Choroid plexus epithelial cell (primary cell): ENCODE measurements at regions not wholly inside any gene's neighbourhood (a gene's known extent, or its start where the extent isn't known, plus 50 kb on each side); places are given as distances from the start of the nearest gene placed in this dataset.

Experiments
- DNase-seq: peaks from one replicate; pipeline ENCODE4 v3.0.0-alpha.2; 2010; ENCODE audit warnings: low read depth
- H3K4me3 ChIP-seq: 2 replicates; pipeline ENCODE4 v1.5.1; 2011; ENCODE audit warnings: low read depth, mild to moderate bottlenecking, control low read depth, low read length, moderate library complexity
- CTCF ChIP-seq: conservative IDR thresholded peaks from 2 replicates; pipeline ENCODE4 v1.5.1; 2011; ENCODE audit warnings: low read depth, mild to moderate bottlenecking, control low read depth, inconsistent platforms, low read length, moderate library complexity

DNA sequence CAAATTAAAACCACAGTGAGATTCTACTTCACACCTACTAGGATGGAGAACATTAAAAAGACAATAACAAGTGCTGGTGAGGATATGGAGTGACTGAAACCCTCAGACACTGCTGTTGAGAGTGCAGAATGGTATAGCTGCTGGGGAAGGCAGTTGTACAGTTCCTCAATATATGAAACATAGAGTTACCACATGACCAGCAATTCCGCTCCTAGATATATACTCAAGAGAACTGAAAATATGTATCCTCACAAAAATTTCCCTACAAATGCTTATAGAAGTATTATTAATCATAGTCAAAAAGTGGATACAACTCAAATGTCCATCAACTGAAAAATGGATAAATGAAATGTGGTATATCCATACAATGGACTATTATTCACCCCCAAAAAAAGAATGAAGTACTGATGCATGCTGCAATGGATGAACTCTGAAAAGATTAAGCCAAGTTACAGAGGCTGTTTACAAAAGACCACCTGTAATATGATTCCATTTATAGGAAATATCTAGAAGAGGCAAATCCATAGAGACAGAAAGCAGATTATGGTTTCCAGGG, 164.7 kb upstream of the IGF1R start:
- TF ChIP-seq CTCF, result no peak
- H3K4me3 ChIP-seq, result no peak overlapping the region
- no peak for DNase-seq

GRCh38 chr15:98484914-98485313, 163.4 kb upstream of the IGF1R start:
- no peak overlapping the region for H3K4me3 ChIP-seq
- no peak for DNase-seq
- no peak for TF ChIP-seq CTCF

DNA sequence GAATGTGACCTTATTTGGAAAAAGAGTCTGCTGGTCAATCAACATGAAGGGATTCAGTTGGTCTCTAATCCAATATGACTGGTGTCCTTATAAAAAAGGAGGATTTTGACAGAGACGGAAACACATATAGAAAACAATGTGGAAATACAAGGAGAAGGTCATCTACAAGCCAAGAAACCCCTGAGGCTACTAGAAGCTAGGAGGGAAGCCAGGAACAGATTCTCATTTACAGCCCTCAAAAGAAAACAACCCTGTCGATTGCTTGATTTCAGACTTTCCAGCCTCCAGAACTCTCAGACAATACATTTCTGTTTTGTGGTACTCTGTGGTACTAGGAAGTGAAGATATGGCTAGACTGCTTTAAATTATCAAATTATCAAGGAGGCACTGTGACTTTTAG, 162.9 kb upstream of the IGF1R start:
- no peak overlapping the region for H3K4me3 ChIP-seq
- DNase-seq, result no peak
- TF ChIP-seq CTCF, result no peak

- no peak overlapping the region for H3K4me3 ChIP-seq
- TF ChIP-seq CTCF, result no peak
- DNase-seq, result no peak
These were observed 154.3 kb upstream of the IGF1R start for GRCh38 chr15:98493966-98494511.

DNA sequence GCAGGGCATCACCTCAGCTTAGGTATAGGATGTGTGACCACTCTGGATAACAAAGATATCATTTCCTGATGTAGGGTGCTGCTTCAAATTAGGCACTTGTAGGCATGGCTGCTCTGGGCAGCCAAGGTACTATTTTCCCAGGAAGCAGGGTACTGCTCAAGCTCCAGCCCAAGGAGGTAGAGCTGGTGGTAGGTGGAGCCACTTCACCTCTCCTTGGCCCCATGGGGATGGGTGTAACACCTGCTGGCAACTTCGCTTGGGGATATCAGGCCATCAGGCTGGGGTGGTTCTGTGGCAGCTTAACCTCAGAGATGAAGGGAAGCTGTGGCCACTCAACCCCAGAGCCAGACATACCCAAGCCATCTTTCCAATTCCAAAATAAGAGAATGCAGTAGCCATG, 147.1 kb upstream of the IGF1R start:
- H3K4me3 ChIP-seq, result no peak overlapping the region
- no peak for DNase-seq
- TF ChIP-seq CTCF, result no peak

DNA sequence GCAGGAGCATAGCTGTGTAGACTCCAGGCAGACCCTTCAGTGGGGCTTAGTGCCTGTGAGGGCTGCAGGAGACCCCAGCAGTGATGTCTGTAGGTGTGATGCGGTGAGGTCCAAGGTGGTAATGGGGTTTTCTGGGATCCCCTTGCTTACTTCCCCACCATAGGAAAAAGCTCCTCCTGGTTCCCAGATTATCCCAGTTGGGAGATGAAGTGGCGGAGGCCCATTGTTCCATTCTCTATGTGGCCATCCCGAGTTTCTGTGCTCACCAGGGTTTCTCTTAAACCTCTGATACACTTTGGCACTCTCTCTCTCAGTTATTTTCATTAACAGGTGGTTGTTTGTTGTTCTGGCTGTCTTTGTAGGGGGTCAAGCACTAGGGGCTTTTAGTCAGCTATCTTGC, 146.7 kb upstream of the IGF1R start:
- no peak for DNase-seq

More for the DNA sequence above, 146.7 kb upstream of the IGF1R start:
- no peak overlapping the region for H3K4me3 ChIP-seq
- no peak for TF ChIP-seq CTCF
